ENCODE measurements at regions not wholly inside any gene's neighbourhood (a gene's known extent, or its start where the extent isn't known, plus 50 kb on each side); places are given as distances from the start of the nearest gene placed in this dataset.

- ChIA-PET CTCF (no interaction called here), POLR2A (no interaction called here)
- Histone ChIP-seq H3K9me3 (ENCODE audit: control insufficient read depth, insufficient read depth, low read depth, low read length) (no peaks in the 10 kb centered on the region), H3K4me1 (ENCODE audit: control insufficient read depth, insufficient read depth, low read length) (no peaks in the 10 kb centered on the region), H3K27me3 (ENCODE audit: control insufficient read depth, insufficient read depth, low read length) (no peaks in the 10 kb centered on the region), H3K27ac (ENCODE audit: low read length) (no peak overlapping the region), H3K36me3 (ENCODE audit: control insufficient read depth, insufficient read depth, low read length) (no peaks in the 10 kb centered on the region), H3K4me3 (ENCODE audit: low read depth in 2 of 2, low read length in 2 of 2) (no peak overlapping the region)
- intact Hi-C loops (cut with micrococcal nuclease; ENCODE audit: unreplicated experiment), result no loop called here
- no TSS peak for BruUV-seq (replicated peaks)
- no peak for TF ChIP-seq SIN3A (IDR thresholded peaks at IDR 0.05; ENCODE audit: borderline replicate concordance, insufficient read depth, low read depth, low read length)
- TF ChIP-seq, protein P1, sequence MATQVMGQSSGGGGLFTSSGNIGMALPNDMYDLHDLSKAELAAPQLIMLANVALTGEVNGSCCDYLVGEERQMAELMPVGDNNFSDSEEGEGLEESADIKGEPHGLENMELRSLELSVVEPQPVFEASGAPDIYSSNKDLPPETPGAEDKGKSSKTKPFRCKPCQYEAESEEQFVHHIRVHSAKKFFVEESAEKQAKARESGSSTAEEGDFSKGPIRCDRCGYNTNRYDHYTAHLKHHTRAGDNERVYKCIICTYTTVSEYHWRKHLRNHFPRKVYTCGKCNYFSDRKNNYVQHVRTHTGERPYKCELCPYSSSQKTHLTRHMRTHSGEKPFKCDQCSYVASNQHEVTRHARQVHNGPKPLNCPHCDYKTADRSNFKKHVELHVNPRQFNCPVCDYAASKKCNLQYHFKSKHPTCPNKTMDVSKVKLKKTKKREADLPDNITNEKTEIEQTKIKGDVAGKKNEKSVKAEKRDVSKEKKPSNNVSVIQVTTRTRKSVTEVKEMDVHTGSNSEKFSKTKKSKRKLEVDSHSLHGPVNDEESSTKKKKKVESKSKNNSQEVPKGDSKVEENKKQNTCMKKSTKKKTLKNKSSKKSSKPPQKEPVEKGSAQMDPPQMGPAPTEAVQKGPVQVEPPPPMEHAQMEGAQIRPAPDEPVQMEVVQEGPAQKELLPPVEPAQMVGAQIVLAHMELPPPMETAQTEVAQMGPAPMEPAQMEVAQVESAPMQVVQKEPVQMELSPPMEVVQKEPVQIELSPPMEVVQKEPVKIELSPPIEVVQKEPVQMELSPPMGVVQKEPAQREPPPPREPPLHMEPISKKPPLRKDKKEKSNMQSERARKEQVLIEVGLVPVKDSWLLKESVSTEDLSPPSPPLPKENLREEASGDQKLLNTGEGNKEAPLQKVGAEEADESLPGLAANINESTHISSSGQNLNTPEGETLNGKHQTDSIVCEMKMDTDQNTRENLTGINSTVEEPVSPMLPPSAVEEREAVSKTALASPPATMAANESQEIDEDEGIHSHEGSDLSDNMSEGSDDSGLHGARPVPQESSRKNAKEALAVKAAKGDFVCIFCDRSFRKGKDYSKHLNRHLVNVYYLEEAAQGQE (IDR thresholded peaks at IDR 0.05; ENCODE audit: insufficient read depth in 1 of 2, low read depth in 2 of 2, low read length in 1 of 2), result no peak
- no peak for TF ChIP-seq TCF7L2 (IDR thresholded peaks at IDR 0.05; ENCODE audit: low read depth, low read length)
- no peak for TF ChIP-seq CTCF (IDR thresholded peaks at IDR 0.05)
- no peak for TF ChIP-seq POLR2AphosphoS5 (IDR thresholded peaks at IDR 0.05; ENCODE audit: low read depth, low read length)
- no peak for DNase-seq (ENCODE audit: low read depth, low spot score)
- in situ Hi-C loops (cut with HindIII; ENCODE audit: low pct_unique_long_range_greater_than_20kb, low sequenced_read_pairs), result no loop called here
- no peak for ATAC-seq
Measured at GRCh38 chr10:33109788-33110469, 151.9 kb upstream of the ITGB1 start.

DNA sequence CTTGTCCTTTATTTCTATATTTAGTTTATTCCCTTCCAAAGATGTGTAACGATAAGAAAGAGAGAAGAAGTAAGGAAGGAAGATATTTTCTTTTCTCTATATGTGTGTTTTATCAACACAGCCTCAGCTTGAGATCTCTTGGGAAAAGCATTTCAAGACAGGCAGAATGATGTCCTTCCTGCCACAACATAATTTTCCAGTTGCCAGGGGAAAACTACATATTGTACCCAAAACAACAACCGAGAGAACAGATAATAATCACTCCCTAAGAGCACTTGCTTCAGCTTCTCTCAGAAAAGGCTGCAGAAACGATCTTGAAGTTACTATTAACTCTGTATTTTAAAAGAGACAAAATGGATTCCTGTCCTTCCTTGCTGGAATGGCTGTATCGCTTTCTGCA is 151.4 kb upstream of the ITGB1 start:
- Histone ChIP-seq H3K27ac (ENCODE audit: low read length) (no peak overlapping the region), H3K9me3 (ENCODE audit: control insufficient read depth, insufficient read depth, low read depth, low read length) (no peaks in the 10 kb centered on the region), H3K4me3 (ENCODE audit: low read depth in 2 of 2, low read length in 2 of 2) (no peak overlapping the region), H3K4me1 (ENCODE audit: control insufficient read depth, insufficient read depth, low read length) (no peaks in the 10 kb centered on the region), H3K36me3 (ENCODE audit: control insufficient read depth, insufficient read depth, low read length) (no peaks in the 10 kb centered on the region), H3K27me3 (ENCODE audit: control insufficient read depth, insufficient read depth, low read length) (no peaks in the 10 kb centered on the region)
- TF ChIP-seq POLR2AphosphoS5 (IDR thresholded peaks at IDR 0.05; ENCODE audit: low read depth, low read length), result no peak
- TF ChIP-seq, protein P1 (IDR thresholded peaks at IDR 0.05; ENCODE audit: insufficient read depth in 1 of 2, low read depth in 2 of 2, low read length in 1 of 2), result no peak
- no peak for TF ChIP-seq SIN3A (IDR thresholded peaks at IDR 0.05; ENCODE audit: borderline replicate concordance, insufficient read depth, low read depth, low read length)
- TF ChIP-seq TCF7L2 (IDR thresholded peaks at IDR 0.05; ENCODE audit: low read depth, low read length), result no peak
- TF ChIP-seq CTCF (IDR thresholded peaks at IDR 0.05), result no peak
- intact Hi-C loops (cut with micrococcal nuclease; ENCODE audit: unreplicated experiment), result no loop called here
- POLR2A ChIA-PET, result no interaction called here
- CTCF ChIA-PET, result no interaction called here
- no TSS peak for BruUV-seq (replicated peaks)
- no peak for ATAC-seq
- DNase-seq (ENCODE audit: low read depth, low spot score), result no peak
- in situ Hi-C loops (cut with HindIII; ENCODE audit: low pct_unique_long_range_greater_than_20kb, low sequenced_read_pairs), result no loop called here
